GM12878 (cell line): ENCODE measurements at regions not wholly inside any gene's neighbourhood (a gene's known extent, or its start where the extent isn't known, plus 50 kb on each side); places are given as distances from the start of the nearest gene placed in this dataset.

Experiments
- BHLHE40 ChIP-seq, 2 experiments: fragments of 450-650 bp in 1 of 2; IDR thresholded peaks; 2 replicates each; pipeline ENCODE4 v1.6.1; 2011 to 2017; ENCODE audit warnings: low read depth in 2 of 2, borderline replicate concordance in 1 of 2, improper control_type of control experiment in 1 of 2, low read length in 1 of 2, mild to moderate bottlenecking in 1 of 2
- EGR1 ChIP-seq, 2 experiments: IDR thresholded peaks; 1 replicate in 1 of 2; 2 replicates in 1 of 2; pipeline ENCODE4 v1.6.1; 2011 to 2012; ENCODE audit warnings: low read depth in 2 of 2, low read length in 2 of 2, borderline replicate concordance in 1 of 2, mild to moderate bottlenecking in 1 of 2, moderate library complexity in 1 of 2
- EP300 ChIP-seq, 2 experiments: fragments of 150-350 bp in 1 of 2; IDR thresholded peaks; 2 replicates each; pipeline ENCODE4 v1.6.1; 2011 to 2012; ENCODE audit warnings: low read depth in 2 of 2, low read length in 2 of 2, borderline replicate concordance in 1 of 2, improper control_type of control experiment in 1 of 2, inconsistent platforms in 1 of 2; ENCODE audit not compliant: control insufficient read depth in 1 of 2
- EZH2 ChIP-seq: IDR thresholded peaks from 2 replicates; pipeline ENCODE4 v1.6.1; 2012; ENCODE audit warnings: low read depth, mild to moderate bottlenecking, control low read depth, inconsistent platforms, low read length, borderline replicate concordance; ENCODE audit not compliant: control insufficient read depth
- GABPA ChIP-seq: IDR thresholded peaks from 2 replicates; pipeline ENCODE4 v1.6.1; 2014; ENCODE audit warnings: antibody characterized with exemption, low read depth, mild to moderate bottlenecking, inconsistent platforms
- HDGF ChIP-seq: fragments of 450-650 bp; IDR thresholded peaks from 2 replicates; pipeline ENCODE4 v1.6.1; 2016; ENCODE audit warnings: antibody characterized with exemption
- IRF4 ChIP-seq: IDR thresholded peaks from 2 replicates; pipeline ENCODE4 v1.6.1; 2011; ENCODE audit warnings: low read depth, low read length
- MEF2B ChIP-seq: fragments of 450-650 bp; IDR thresholded peaks from 2 replicates; pipeline ENCODE4 v1.6.1; 2018; ENCODE audit warnings: mild to moderate bottlenecking, moderate library complexity; ENCODE audit not compliant: partially characterized antibody, poor library complexity, severe bottlenecking
- NFIC ChIP-seq: IDR thresholded peaks from 2 replicates; pipeline ENCODE4 v1.6.1; 2012; ENCODE audit warnings: low read depth, mild to moderate bottlenecking, inconsistent platforms, low read length, moderate library complexity
- PAX5 ChIP-seq: IDR thresholded peaks from 2 replicates; pipeline ENCODE4 v1.6.1; 2011; ENCODE audit warnings: low read depth, low read length, borderline replicate concordance
- POLR2A ChIP-seq: IDR thresholded peaks from 2 replicates; pipeline ENCODE4 v1.6.1; 2011; ENCODE audit warnings: low read depth, mild to moderate bottlenecking, low read length
- SUPT20H ChIP-seq: IDR thresholded peaks from 2 replicates; pipeline ENCODE4 v1.6.1; 2011; ENCODE audit warnings: low read depth, mild to moderate bottlenecking, low read length, moderate library complexity, borderline replicate concordance; ENCODE audit not compliant: control insufficient read depth
- TCF3 ChIP-seq: IDR thresholded peaks from 2 replicates; pipeline ENCODE4 v1.6.1; 2012; ENCODE audit warnings: low read depth, mild to moderate bottlenecking, low read length, borderline replicate concordance; ENCODE audit not compliant: insufficient read depth
- TF ChIP-seq, protein P1 (sequence below), 3 experiments: IDR thresholded peaks in 2 of 3; conservative IDR thresholded peaks in 1 of 3; 2 replicates each; pipeline ENCODE4 v1.5.1; 2011; ENCODE audit warnings: low read depth in 3 of 3, low read length in 3 of 3, mild to moderate bottlenecking in 3 of 3, control low read depth in 2 of 3, moderate library complexity in 2 of 3, inconsistent platforms in 1 of 3, mixed read lengths in 1 of 3; ENCODE audit not compliant: control insufficient read depth in 2 of 3, insufficient read depth in 1 of 3; ENCODE audit errors: extremely low read depth in 1 of 3

DNA sequence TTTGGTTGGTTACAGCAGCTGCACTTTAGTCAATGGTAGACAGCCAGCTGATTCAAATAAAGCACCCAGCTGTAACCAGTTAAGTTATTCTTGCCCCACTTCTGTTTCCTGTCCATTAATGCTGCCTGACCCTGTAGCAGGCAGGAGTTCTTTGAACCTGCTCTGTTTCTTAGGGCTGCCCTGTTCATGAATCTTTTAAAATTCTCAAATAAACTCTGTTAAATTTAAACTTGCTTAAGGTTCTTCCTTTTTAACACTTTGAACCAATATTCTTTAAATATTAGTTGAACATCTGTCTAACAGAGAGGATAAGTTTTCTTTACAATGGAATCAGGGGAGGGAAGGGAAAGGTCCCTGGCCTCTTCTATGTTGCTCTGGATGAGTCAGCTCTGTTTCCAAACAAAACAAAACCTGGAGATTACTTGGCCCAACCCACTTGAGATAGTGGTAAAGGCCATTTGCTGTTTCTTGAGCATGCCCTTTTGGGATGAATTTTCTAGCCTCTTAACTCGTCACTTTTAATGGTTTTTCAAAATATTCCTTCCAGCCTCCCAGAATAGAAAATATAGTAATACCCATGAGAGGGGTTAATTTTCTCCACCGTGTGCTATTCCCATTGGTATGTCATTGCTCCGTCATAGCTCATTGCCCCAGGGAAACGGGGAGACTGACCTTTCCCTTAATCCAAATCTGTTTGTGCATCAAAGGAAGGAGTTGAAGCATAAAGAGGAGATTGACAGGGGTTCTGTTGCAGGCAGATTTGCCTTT, 112.1 kb upstream of the FHL2 start:
- TF ChIP-seq EP300 (IDR thresholded peaks at IDR 0.05; ENCODE audit: borderline replicate concordance in 1 of 2, control insufficient read depth in 1 of 2, low read depth in 2 of 2, low read length in 2 of 2) (no peak), TCF3 (no peak), MEF2B (no peak), EGR1 (IDR thresholded peaks at IDR 0.05; ENCODE audit: borderline replicate concordance in 1 of 2, low read depth in 2 of 2, low read length in 2 of 2) (no peak), IRF4 (no peak), NFIC (no peak), BHLHE40 (IDR thresholded peaks at IDR 0.05; ENCODE audit: borderline replicate concordance in 1 of 2, low read depth in 2 of 2, low read length in 1 of 2) (no peak), GABPA (no peak), HDGF (no peak), SUPT20H (no peak), PAX5 (no peak), EZH2 (no peak), POLR2A (no peak)
- TF ChIP-seq, protein P1, sequence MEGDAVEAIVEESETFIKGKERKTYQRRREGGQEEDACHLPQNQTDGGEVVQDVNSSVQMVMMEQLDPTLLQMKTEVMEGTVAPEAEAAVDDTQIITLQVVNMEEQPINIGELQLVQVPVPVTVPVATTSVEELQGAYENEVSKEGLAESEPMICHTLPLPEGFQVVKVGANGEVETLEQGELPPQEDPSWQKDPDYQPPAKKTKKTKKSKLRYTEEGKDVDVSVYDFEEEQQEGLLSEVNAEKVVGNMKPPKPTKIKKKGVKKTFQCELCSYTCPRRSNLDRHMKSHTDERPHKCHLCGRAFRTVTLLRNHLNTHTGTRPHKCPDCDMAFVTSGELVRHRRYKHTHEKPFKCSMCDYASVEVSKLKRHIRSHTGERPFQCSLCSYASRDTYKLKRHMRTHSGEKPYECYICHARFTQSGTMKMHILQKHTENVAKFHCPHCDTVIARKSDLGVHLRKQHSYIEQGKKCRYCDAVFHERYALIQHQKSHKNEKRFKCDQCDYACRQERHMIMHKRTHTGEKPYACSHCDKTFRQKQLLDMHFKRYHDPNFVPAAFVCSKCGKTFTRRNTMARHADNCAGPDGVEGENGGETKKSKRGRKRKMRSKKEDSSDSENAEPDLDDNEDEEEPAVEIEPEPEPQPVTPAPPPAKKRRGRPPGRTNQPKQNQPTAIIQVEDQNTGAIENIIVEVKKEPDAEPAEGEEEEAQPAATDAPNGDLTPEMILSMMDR (IDR thresholded peaks at IDR 0.05 in 2 of 3, conservative IDR thresholded peaks at IDR 0.05 in 1 of 3; ENCODE audit: control insufficient read depth in 2 of 3, extremely low read depth in 1 of 3, insufficient read depth in 1 of 3, low read depth in 3 of 3, low read length in 3 of 3): no peak
